Mucosa of descending colon (tissue), 3 donors: ENCODE measurements at regions not wholly inside any gene's neighbourhood (a gene's known extent, or its start where the extent isn't known, plus 50 kb on each side); places are given as distances from the start of the nearest gene placed in this dataset.

Source experiments
- ATAC-seq: fragments of 200-7000 bp; cut with Tn5 transposase; one replicate; pipeline ENCODE4 v1.9.1; 2020; ENCODE audit warnings: mild to moderate bottlenecking, moderate library complexity
- DNase-seq, 3 donors: peaks; one replicate each; pipeline ENCODE4 v3.0.0-alpha.2; 2020
- H3K36me3 ChIP-seq: fragments of 200-600 bp; one replicate; pipeline ENCODE4 v1.8.0; 2021; ENCODE audit warnings: low read depth, mild to moderate bottlenecking
- H3K4me1 ChIP-seq: fragments of 200-600 bp; one replicate; pipeline ENCODE4 v1.8.0; 2021; ENCODE audit warnings: low read depth, mild to moderate bottlenecking
- H3K4me3 ChIP-seq: fragments of 200-600 bp; one replicate; pipeline ENCODE4 v1.8.0; 2021; ENCODE audit warnings: mild to moderate bottlenecking
- H3K9me3 ChIP-seq: fragments of 200-600 bp; one replicate; pipeline ENCODE4 v1.8.0; 2021; ENCODE audit warnings: mild to moderate bottlenecking
- intact Hi-C, 2 donors: fragments of 100-400 bp; cut with DNase I in 1 of 2; cut with micrococcal nuclease in 1 of 2; formaldehyde crosslinking; loops; one replicate each; pipeline versions ENCODE4 v1.11.0 to v1.11.1; 2022; cut with DNase I, micrococcal nuclease
- TF ChIP-seq, protein P1 (sequence below): fragments of 200-600 bp; IDR thresholded peaks from one replicate; pipeline ENCODE4 v1.8.0; 2022; ENCODE audit warnings: antibody characterized with exemption, mild to moderate bottlenecking
- donor health status: DM: no; HTN: no; CAD: no; lungs with moderate emphysema.
- donor health status: DM: no; HTN: no; CAD: no.
- donor health status: DM: no; HTN: yes; CAD: no.

DNA sequence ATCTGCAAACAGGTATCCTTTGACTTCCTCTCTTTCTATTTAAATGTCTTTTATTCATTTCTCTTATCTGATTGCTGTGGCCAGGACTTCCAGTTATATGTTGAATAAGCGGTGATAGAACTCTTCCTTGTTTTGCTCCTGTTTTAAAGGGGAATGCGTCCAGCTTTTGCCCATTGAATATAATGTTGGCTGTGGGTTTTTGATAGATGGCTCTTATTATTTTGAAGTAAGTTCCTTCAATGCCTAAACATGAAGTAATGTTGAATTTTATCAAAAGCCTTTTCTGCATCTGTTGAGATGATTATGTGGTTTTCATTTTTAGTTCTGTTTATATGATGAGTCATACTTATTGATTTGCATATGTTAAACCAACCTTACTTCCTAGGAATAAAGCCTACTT, 300.5 kb upstream of the CTNND2 start:
- TF ChIP-seq, protein P1, sequence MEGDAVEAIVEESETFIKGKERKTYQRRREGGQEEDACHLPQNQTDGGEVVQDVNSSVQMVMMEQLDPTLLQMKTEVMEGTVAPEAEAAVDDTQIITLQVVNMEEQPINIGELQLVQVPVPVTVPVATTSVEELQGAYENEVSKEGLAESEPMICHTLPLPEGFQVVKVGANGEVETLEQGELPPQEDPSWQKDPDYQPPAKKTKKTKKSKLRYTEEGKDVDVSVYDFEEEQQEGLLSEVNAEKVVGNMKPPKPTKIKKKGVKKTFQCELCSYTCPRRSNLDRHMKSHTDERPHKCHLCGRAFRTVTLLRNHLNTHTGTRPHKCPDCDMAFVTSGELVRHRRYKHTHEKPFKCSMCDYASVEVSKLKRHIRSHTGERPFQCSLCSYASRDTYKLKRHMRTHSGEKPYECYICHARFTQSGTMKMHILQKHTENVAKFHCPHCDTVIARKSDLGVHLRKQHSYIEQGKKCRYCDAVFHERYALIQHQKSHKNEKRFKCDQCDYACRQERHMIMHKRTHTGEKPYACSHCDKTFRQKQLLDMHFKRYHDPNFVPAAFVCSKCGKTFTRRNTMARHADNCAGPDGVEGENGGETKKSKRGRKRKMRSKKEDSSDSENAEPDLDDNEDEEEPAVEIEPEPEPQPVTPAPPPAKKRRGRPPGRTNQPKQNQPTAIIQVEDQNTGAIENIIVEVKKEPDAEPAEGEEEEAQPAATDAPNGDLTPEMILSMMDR, result no peak
- Histone ChIP-seq H3K4me1 (no peaks in the 10 kb centered on the region), H3K4me3 (no peak overlapping the region), H3K9me3 (no peaks in the 10 kb centered on the region), H3K36me3 (no peaks in the 10 kb centered on the region)
- DNase-seq, result no peak
- intact Hi-C loops, result no loop called here
- ATAC-seq, result no peak

- Histone ChIP-seq H3K4me1 (no peaks in the 10 kb centered on the region), H3K4me3 (no peak overlapping the region), H3K9me3 (no peaks in the 10 kb centered on the region), H3K36me3 (no peaks in the 10 kb centered on the region)
- TF ChIP-seq, protein P1, result no peak
- DNase-seq, result no peak
- ATAC-seq, result no peak
- intact Hi-C loops, result no loop called here
Measured at GRCh38 chr5:12193536-12193935, 289.3 kb upstream of the CTNND2 start.

DNA sequence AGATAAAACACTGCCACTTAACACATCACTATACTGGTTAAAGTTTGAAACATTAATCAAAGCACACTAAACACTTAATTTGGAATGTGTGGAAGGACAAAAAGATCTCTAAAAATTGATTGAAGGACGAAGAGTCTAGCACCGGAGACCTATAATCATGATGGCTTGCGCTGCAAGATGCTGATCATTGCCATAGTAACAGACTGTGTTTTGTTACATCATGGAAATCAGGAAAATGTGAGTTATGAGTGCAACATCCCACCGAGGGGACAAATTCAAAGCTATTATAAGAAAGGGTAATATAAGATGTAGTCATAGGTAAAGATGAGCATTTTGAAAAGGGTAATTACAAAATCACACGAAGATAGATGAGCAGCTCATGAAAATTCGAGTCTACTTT, 278.8 kb upstream of the CTNND2 start:
- Histone ChIP-seq H3K36me3 (no peaks in the 10 kb centered on the region), H3K4me3 (no peak overlapping the region), H3K9me3 (no peaks in the 10 kb centered on the region), H3K4me1 (no peaks in the 10 kb centered on the region)
- no peak for DNase-seq
- TF ChIP-seq, protein P1, result no peak
- intact Hi-C loops, result no loop called here
- ATAC-seq, result no peak

GRCh38 chr5:12177851-12178250, 273.6 kb upstream of the CTNND2 start:
- TF ChIP-seq, protein P1, result no peak
- no peak for ATAC-seq

DNA sequence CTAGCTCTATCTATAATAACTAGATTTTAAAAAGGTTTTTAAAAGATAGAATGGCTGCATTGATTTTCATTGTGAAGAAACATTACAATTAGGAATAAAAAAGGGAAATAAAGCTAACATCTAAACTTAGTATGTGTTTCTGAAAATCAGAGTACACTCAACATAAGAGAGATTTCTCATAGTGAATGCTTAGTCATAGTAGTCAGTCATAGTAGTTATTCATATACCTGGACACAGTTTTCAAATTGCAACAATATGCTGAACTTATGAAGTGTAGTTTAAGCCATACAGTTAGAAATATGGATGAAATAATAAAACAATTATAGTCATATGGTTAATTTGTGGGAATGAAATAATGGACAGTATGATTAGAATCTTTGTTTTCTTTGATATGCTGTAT, 273.0 kb upstream of the CTNND2 start:
- intact Hi-C loops, result no loop called here
- TF ChIP-seq, protein P1, result no peak
- ATAC-seq, result no peak
- Histone ChIP-seq H3K4me1 (no peaks in the 10 kb centered on the region), H3K36me3 (no peaks in the 10 kb centered on the region), H3K9me3 (no peaks in the 10 kb centered on the region), H3K4me3 (no peak overlapping the region)
- DNase-seq, result no peak

More at GRCh38 chr5:12177851-12178250, 273.6 kb upstream of the CTNND2 start:
- intact Hi-C loops, result no loop called here
- no peak for DNase-seq
- no peaks in the 10 kb centered on the region for H3K4me1 ChIP-seq
- no peaks in the 10 kb centered on the region for H3K36me3 ChIP-seq
- H3K9me3 ChIP-seq, result no peaks in the 10 kb centered on the region
- no peak overlapping the region for H3K4me3 ChIP-seq

- no peaks in the 10 kb centered on the region for H3K4me1 ChIP-seq
- H3K36me3 ChIP-seq, result no peaks in the 10 kb centered on the region
- DNase-seq (no peak), ATAC-seq (no peak)
- TF ChIP-seq, protein P1, result no peak
- H3K9me3 ChIP-seq, result no peaks in the 10 kb centered on the region
- intact Hi-C loops, result no loop called here
- no peak overlapping the region for H3K4me3 ChIP-seq
Measured at GRCh38 chr5:12175914-12176585, 271.8 kb upstream of the CTNND2 start.
